ENCODE measurements at regions not wholly inside any gene's neighbourhood (a gene's known extent, or its start where the extent isn't known, plus 50 kb on each side); places are given as distances from the start of the nearest gene placed in this dataset.
"Not testable (repeated sequence)": the region's sequence is repeated elsewhere in the genome, so short reads cannot be mapped to it uniquely, and the experiment has no call there.

GRCh38 chr4:102210806-102211205 is 134.5 kb downstream of the SLC39A8 start:
- H3K36me3 Mint-ChIP-seq; POLR2A ChIA-PET; H3K9me3 ChIP-seq (ENCODE audit: low read length); H3K4me1 ChIP-seq (ENCODE audit: insufficient read depth, low read length); CTCF ChIA-PET; H3K4me3 Mint-ChIP-seq; DNase-seq; H3K4me3 ChIP-seq (ENCODE audit: low read length); H3K27me3 ChIP-seq (ENCODE audit: insufficient read depth, low read length, poor library complexity, severe bottlenecking); H3K36me3 ChIP-seq (ENCODE audit: insufficient read depth, low read length); H3K27ac Mint-ChIP-seq; H3K9me3 Mint-ChIP-seq; H3K4me1 Mint-ChIP-seq; H3K27ac ChIP-seq (ENCODE audit: low read depth, low read length): not testable (repeated sequence)
- peaks cover 4 to 16% of the 10 kb centered on the region in 2 donors for H3K27me3 Mint-ChIP-seq

GRCh38 chr4:102204634-102205033 is 140.6 kb downstream of the SLC39A8 start:
- H3K27me3 ChIP-seq (ENCODE audit: insufficient read depth, low read length, poor library complexity, severe bottlenecking); POLR2A ChIA-PET; H3K27ac ChIP-seq (ENCODE audit: low read depth, low read length); H3K36me3 ChIP-seq (ENCODE audit: insufficient read depth, low read length); H3K4me1 ChIP-seq (ENCODE audit: insufficient read depth, low read length); H3K4me1 Mint-ChIP-seq; H3K4me3 Mint-ChIP-seq; H3K9me3 ChIP-seq (ENCODE audit: low read length); H3K4me3 ChIP-seq (ENCODE audit: low read length); DNase-seq; H3K9me3 Mint-ChIP-seq; H3K27ac Mint-ChIP-seq; H3K36me3 Mint-ChIP-seq; CTCF ChIA-PET: not testable (repeated sequence)
- H3K27me3 Mint-ChIP-seq, result peaks cover 6 to 16% of the 10 kb centered on the region in 2 donors

- H3K27me3 Mint-ChIP-seq, result peaks cover 7 to 11% of the 10 kb centered on the region in 2 donors
- no peaks in the 10 kb centered on the region for H3K36me3 Mint-ChIP-seq
- peaks cover 0 to 1% (median 0%) of the 10 kb centered on the region in 5 donors for H3K9me3 Mint-ChIP-seq
- no peak overlapping the region for H3K27ac Mint-ChIP-seq
- no peak for DNase-seq
- POLR2A ChIA-PET, result no interaction called here
- no peaks in the 10 kb centered on the region for H3K36me3 ChIP-seq (ENCODE audit: insufficient read depth, low read length)
- H3K27ac ChIP-seq (ENCODE audit: low read depth, low read length), result no peak overlapping the region
- no peak overlapping the region for H3K4me3 Mint-ChIP-seq
- H3K4me1 Mint-ChIP-seq, result no peaks in the 10 kb centered on the region
- H3K4me3 ChIP-seq (ENCODE audit: low read length), result no peak overlapping the region
- no peaks in the 10 kb centered on the region for H3K27me3 ChIP-seq (ENCODE audit: insufficient read depth, low read length, poor library complexity, severe bottlenecking)
- CTCF ChIA-PET, result no interaction called here
- H3K4me1 ChIP-seq (ENCODE audit: insufficient read depth, low read length), result peaks cover 6% of the 10 kb centered on the region
- H3K9me3 ChIP-seq (ENCODE audit: low read length), result no peaks in the 10 kb centered on the region
Observed at GRCh38 chr4:102196221-102196620, 149.1 kb downstream of the SLC39A8 start.

GRCh38 chr4:102193145-102193544 is 152.1 kb downstream of the SLC39A8 start:
- Mint-ChIP-seq H3K4me1 (no peaks in the 10 kb centered on the region), H3K36me3 (no peaks in the 10 kb centered on the region), H3K4me3 (no peak overlapping the region), H3K27ac (no peak overlapping the region), H3K9me3 (peaks cover 0 to 1% (median 0%) of the 10 kb centered on the region in 5 donors), H3K27me3 (peaks cover 5 to 7% of the 10 kb centered on the region in 2 donors)
- Histone ChIP-seq H3K36me3 (ENCODE audit: insufficient read depth, low read length) (no peaks in the 10 kb centered on the region), H3K27me3 (ENCODE audit: insufficient read depth, low read length, poor library complexity, severe bottlenecking) (no peaks in the 10 kb centered on the region), H3K4me3 (ENCODE audit: low read length) (no peak overlapping the region), H3K9me3 (ENCODE audit: low read length) (no peaks in the 10 kb centered on the region), H3K27ac (ENCODE audit: low read depth, low read length) (no peak overlapping the region), H3K4me1 (ENCODE audit: insufficient read depth, low read length) (peaks cover 6% of the 10 kb centered on the region)
- POLR2A ChIA-PET, result no interaction called here
- DNase-seq, result no peak
- CTCF ChIA-PET, result no interaction called here

- Mint-ChIP-seq H3K4me1 (no peaks in the 10 kb centered on the region), H3K36me3 (no peaks in the 10 kb centered on the region), H3K27ac (no peak overlapping the region), H3K9me3 (no peaks in the 10 kb centered on the region), H3K4me3 (no peak overlapping the region), H3K27me3 (peaks cover 9 to 12% of the 10 kb centered on the region in 2 donors)
- Histone ChIP-seq H3K4me3 (ENCODE audit: low read length) (no peak overlapping the region), H3K27me3 (ENCODE audit: insufficient read depth, low read length, poor library complexity, severe bottlenecking) (no peaks in the 10 kb centered on the region), H3K36me3 (ENCODE audit: insufficient read depth, low read length) (no peaks in the 10 kb centered on the region), H3K27ac (ENCODE audit: low read depth, low read length) (no peak overlapping the region), H3K9me3 (ENCODE audit: low read length) (no peaks in the 10 kb centered on the region), H3K4me1 (ENCODE audit: insufficient read depth, low read length) (no peaks in the 10 kb centered on the region)
- POLR2A ChIA-PET, result no interaction called here
- CTCF ChIA-PET, result no interaction called here
- DNase-seq, result no peak
Observed at GRCh38 chr4:102180046-102180445, 165.2 kb downstream of the SLC39A8 start.

GRCh38 chr4:102174719-102175189 is 170.5 kb downstream of the SLC39A8 start:
- no peak overlapping the region for H3K4me3 ChIP-seq (ENCODE audit: low read length)
- ChIA-PET CTCF (no interaction called here), POLR2A (no interaction called here)
- no peaks in the 10 kb centered on the region for H3K36me3 Mint-ChIP-seq
- no peaks in the 10 kb centered on the region for H3K4me1 ChIP-seq (ENCODE audit: insufficient read depth, low read length)
- no peak overlapping the region for H3K27ac ChIP-seq (ENCODE audit: low read depth, low read length)
- no peaks in the 10 kb centered on the region for H3K36me3 ChIP-seq (ENCODE audit: insufficient read depth, low read length)
- H3K27ac Mint-ChIP-seq, result no peak overlapping the region
- peaks cover 0 to 6% of the 10 kb centered on the region in 2 donors for H3K27me3 Mint-ChIP-seq
- no peaks in the 10 kb centered on the region for H3K27me3 ChIP-seq (ENCODE audit: insufficient read depth, low read length, poor library complexity, severe bottlenecking)
- no peak for DNase-seq
- no peak overlapping the region for H3K4me3 Mint-ChIP-seq
- H3K4me1 Mint-ChIP-seq, result no peaks in the 10 kb centered on the region
- no peaks in the 10 kb centered on the region for H3K9me3 ChIP-seq (ENCODE audit: low read length)
- H3K9me3 Mint-ChIP-seq, result no peaks in the 10 kb centered on the region

- Mint-ChIP-seq H3K9me3 (no peaks in the 10 kb centered on the region), H3K4me3 (no peak overlapping the region), H3K4me1 (no peaks in the 10 kb centered on the region), H3K27ac (no peak overlapping the region), H3K36me3 (no peaks in the 10 kb centered on the region), H3K27me3 (peaks cover 0 to 6% of the 10 kb centered on the region in 2 donors)
- Histone ChIP-seq H3K36me3 (ENCODE audit: insufficient read depth, low read length) (no peaks in the 10 kb centered on the region), H3K27me3 (ENCODE audit: insufficient read depth, low read length, poor library complexity, severe bottlenecking) (no peaks in the 10 kb centered on the region), H3K4me3 (ENCODE audit: low read length) (no peak overlapping the region), H3K9me3 (ENCODE audit: low read length) (no peaks in the 10 kb centered on the region), H3K27ac (ENCODE audit: low read depth, low read length) (no peak overlapping the region), H3K4me1 (ENCODE audit: insufficient read depth, low read length) (no peaks in the 10 kb centered on the region)
- ChIA-PET POLR2A (no interaction called here), CTCF (interaction anchor here (1.0 kb wide), 1 partner anchor 12 kb away, joined by 4 read pairs; no protein-coding TSS in a partner anchor)
- no peak for DNase-seq
Observed at GRCh38 chr4:102172341-102172740, 172.9 kb downstream of the SLC39A8 start.

GRCh38 chr4:102170910-102171309 is 174.4 kb downstream of the SLC39A8 start:
- H3K4me3 Mint-ChIP-seq, result no peak overlapping the region
- H3K27me3 Mint-ChIP-seq, result peaks cover 0 to 6% of the 10 kb centered on the region in 2 donors
- no peaks in the 10 kb centered on the region for H3K4me1 Mint-ChIP-seq
- ChIA-PET POLR2A (no interaction called here), CTCF (no interaction called here)
- no peaks in the 10 kb centered on the region for H3K36me3 ChIP-seq (ENCODE audit: insufficient read depth, low read length)
- H3K27ac Mint-ChIP-seq, result no peak overlapping the region
- H3K9me3 ChIP-seq (ENCODE audit: low read length), result no peaks in the 10 kb centered on the region
- H3K4me3 ChIP-seq (ENCODE audit: low read length), result no peak overlapping the region
- H3K27me3 ChIP-seq (ENCODE audit: insufficient read depth, low read length, poor library complexity, severe bottlenecking), result no peaks in the 10 kb centered on the region
- H3K36me3 Mint-ChIP-seq, result no peaks in the 10 kb centered on the region
- no peak for DNase-seq
- no peak overlapping the region for H3K27ac ChIP-seq (ENCODE audit: low read depth, low read length)
- H3K4me1 ChIP-seq (ENCODE audit: insufficient read depth, low read length), result no peaks in the 10 kb centered on the region
- H3K9me3 Mint-ChIP-seq, result no peaks in the 10 kb centered on the region

- H3K27me3 Mint-ChIP-seq, result peaks cover 0 to 6% of the 10 kb centered on the region in 2 donors
- H3K36me3 ChIP-seq (ENCODE audit: insufficient read depth, low read length), result no peaks in the 10 kb centered on the region
- H3K4me3 ChIP-seq (ENCODE audit: low read length), result no peak overlapping the region
- no peak for DNase-seq
- H3K36me3 Mint-ChIP-seq, result no peaks in the 10 kb centered on the region
- CTCF ChIA-PET, result no interaction called here
- POLR2A ChIA-PET, result no interaction called here
- H3K27ac ChIP-seq (ENCODE audit: low read depth, low read length), result no peak overlapping the region
- no peaks in the 10 kb centered on the region for H3K9me3 Mint-ChIP-seq
- H3K4me1 ChIP-seq (ENCODE audit: insufficient read depth, low read length), result no peaks in the 10 kb centered on the region
- no peak overlapping the region for H3K27ac Mint-ChIP-seq
- H3K9me3 ChIP-seq (ENCODE audit: low read length), result no peaks in the 10 kb centered on the region
- H3K27me3 ChIP-seq (ENCODE audit: insufficient read depth, low read length, poor library complexity, severe bottlenecking), result no peaks in the 10 kb centered on the region
- H3K4me1 Mint-ChIP-seq, result no peaks in the 10 kb centered on the region
- H3K4me3 Mint-ChIP-seq, result no peak overlapping the region
Observed at GRCh38 chr4:102169345-102169744, 175.9 kb downstream of the SLC39A8 start.
